ENCODE measurements at regions not wholly inside any gene's neighbourhood (a gene's known extent, or its start where the extent isn't known, plus 50 kb on each side); places are given as distances from the start of the nearest gene placed in this dataset.

DNA sequence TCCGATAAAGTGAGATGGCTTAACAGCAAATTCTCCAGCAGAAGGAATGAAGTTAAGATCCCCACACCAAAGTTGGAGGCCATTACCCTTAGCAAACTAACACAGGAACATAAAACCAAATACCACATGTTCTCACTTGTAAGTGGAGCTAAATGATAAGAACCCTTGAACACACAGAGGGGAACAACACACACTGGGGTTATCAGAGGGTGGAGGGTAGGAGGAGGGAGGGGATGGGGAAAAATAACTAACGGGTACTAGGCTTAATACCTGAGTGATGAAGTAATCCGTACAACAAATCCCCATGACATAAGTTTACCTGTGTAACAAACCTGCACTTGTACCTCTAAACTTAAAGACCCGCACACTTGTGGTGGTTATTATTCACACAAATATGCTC lies 240.4 kb upstream of the NAV3 start:
- DNase-seq (ENCODE audit: low read depth): no peak
- no peak overlapping the region for H3K4me3 ChIP-seq (replicated peaks; ENCODE audit: low read depth, low read length)
- TF ChIP-seq, protein P1, sequence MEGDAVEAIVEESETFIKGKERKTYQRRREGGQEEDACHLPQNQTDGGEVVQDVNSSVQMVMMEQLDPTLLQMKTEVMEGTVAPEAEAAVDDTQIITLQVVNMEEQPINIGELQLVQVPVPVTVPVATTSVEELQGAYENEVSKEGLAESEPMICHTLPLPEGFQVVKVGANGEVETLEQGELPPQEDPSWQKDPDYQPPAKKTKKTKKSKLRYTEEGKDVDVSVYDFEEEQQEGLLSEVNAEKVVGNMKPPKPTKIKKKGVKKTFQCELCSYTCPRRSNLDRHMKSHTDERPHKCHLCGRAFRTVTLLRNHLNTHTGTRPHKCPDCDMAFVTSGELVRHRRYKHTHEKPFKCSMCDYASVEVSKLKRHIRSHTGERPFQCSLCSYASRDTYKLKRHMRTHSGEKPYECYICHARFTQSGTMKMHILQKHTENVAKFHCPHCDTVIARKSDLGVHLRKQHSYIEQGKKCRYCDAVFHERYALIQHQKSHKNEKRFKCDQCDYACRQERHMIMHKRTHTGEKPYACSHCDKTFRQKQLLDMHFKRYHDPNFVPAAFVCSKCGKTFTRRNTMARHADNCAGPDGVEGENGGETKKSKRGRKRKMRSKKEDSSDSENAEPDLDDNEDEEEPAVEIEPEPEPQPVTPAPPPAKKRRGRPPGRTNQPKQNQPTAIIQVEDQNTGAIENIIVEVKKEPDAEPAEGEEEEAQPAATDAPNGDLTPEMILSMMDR (IDR thresholded peaks at IDR 0.05; ENCODE audit: low read length, missing control alignments): no peak

DNA sequence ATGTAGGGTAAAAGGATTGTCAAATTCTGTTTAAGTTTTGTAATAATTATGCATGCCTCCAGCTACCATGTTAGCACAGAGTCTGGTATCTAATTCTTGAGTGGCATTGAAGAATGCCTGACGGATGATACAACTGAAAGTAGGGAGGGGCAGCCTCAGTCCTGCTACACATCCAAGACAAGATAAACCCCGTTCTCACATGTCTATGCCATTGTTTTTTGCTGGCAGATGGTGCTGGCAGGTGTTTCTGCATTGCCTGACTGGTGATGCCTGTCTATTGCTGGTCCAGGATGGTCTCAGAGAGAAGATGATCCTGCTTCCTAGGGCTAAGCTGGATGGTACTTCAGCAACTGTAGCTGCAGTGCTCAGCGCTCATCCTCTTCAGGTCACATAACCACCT lies 245.8 kb upstream of the NAV3 start:
- DNase-seq (ENCODE audit: low read depth): no peak
- TF ChIP-seq, protein P1 (IDR thresholded peaks at IDR 0.05; ENCODE audit: low read length, missing control alignments): no peak
- H3K4me3 ChIP-seq (replicated peaks; ENCODE audit: low read depth, low read length): no peak overlapping the region

DNA sequence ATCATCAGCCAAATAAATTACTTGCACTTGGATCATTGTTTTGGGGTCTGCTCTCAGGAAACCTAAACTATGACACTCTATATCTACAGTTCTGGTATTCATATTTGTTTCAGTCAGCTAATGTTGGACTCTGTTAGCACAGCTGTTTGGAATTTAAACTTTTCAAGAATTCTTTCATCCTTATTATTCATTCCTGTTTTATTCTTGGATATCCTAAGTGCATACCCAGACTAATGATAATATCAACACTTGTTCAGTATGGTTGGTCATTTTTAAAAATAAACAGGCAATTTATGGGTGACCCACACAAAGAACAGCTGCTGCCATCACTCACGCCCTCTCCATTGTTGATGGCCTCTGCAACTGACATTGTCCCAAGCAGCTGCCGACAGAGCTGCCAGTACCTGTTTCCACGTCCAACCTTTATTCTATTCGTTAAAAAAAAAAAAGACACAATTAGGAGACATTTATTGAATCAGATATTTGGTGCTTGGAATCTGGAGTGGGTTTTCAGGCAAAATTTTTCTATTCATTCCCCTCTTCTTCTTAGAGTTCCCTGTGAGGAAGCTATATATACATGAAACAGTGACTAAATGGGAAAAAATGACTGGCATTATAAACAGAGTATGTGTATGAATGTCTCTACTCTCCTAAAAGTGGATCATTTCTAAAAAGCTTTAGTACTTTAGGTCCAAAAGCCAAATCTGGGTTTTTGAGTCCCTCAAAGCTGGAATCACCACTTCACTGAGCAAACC lies 252.1 kb upstream of the NAV3 start:
- no peak for DNase-seq (ENCODE audit: low read depth)
- TF ChIP-seq, protein P1 (IDR thresholded peaks at IDR 0.05; ENCODE audit: low read length, missing control alignments): no peak

DNA sequence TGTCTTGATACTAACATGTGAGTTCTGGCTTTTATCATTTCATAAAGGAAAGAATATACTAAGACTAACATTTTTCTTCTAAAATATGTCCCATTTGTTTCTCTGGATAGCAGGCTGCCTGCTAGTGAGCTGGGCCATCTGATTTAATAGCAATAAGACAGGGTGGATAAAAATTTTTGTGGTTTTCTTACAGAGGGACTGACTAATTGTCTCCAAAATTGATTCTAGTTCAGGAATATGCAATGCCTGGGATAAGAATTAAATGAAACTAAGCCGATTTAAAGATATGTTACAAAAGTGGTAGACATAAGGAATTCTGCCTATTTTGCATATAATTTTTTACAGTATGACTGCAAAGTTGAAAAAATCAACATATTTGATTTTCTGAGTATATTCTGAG lies 252.9 kb upstream of the NAV3 start:
- no peak for DNase-seq (ENCODE audit: low read depth)
- H3K4me3 ChIP-seq (replicated peaks; ENCODE audit: low read depth, low read length): no peak overlapping the region
- TF ChIP-seq, protein P1 (IDR thresholded peaks at IDR 0.05; ENCODE audit: low read length, missing control alignments): no peak

More for the DNA sequence above, 252.1 kb upstream of the NAV3 start:
- no peak overlapping the region for H3K4me3 ChIP-seq (replicated peaks; ENCODE audit: low read depth, low read length)

DNA sequence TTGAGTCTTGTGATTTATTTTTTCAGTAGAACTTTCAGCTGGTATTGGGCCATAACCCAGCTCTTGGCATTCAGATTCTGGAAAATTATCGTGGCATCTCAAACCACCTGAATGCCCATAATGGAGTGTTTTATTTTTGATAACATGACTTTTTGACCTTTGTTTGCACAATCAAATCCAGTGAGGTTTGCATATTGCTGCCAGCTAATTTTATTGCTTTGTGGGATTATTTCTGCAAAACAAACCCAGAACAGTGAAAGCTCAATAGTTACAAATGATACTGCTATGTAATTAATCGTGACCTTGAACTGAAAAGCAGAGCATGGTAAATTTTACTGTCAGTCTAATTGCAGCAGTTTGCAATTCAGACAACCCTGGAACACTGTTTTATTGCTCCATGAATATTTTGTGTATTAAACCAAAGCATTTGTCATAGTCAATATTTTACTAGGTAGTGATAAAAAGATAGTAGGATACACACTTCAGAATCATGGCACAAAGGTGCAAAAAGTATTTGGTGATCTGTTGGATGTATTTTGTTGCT lies 255.2 kb upstream of the NAV3 start:
- TF ChIP-seq, protein P1 (IDR thresholded peaks at IDR 0.05; ENCODE audit: low read length, missing control alignments): no peak
- no peak for DNase-seq (ENCODE audit: low read depth)

DNA sequence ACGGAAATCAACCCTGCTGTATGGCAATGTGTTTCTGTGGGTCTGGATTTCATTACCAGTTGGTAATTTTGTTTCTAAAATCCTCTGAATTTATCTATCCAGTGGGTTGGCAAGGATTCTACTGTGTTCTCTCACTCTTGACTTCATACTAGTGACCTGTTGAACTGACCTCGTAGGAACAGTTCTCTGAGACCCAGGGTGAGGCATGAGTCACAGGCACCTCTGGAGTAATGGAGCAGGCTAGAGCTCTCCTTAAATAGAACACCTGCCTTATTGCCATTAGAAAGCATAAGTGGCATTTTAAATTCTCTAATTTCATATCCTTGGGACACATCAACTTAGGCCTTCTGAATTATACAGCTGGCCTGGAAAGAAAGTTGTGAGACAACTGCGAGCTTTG lies 258.3 kb upstream of the NAV3 start:
- DNase-seq (ENCODE audit: low read depth): no peak
- H3K4me3 ChIP-seq (replicated peaks; ENCODE audit: low read depth, low read length): no peak overlapping the region
- TF ChIP-seq, protein P1 (IDR thresholded peaks at IDR 0.05; ENCODE audit: low read length, missing control alignments): no peak

More for the DNA sequence above, 255.2 kb upstream of the NAV3 start:
- H3K4me3 ChIP-seq (replicated peaks; ENCODE audit: low read depth, low read length): no peak overlapping the region

DNA sequence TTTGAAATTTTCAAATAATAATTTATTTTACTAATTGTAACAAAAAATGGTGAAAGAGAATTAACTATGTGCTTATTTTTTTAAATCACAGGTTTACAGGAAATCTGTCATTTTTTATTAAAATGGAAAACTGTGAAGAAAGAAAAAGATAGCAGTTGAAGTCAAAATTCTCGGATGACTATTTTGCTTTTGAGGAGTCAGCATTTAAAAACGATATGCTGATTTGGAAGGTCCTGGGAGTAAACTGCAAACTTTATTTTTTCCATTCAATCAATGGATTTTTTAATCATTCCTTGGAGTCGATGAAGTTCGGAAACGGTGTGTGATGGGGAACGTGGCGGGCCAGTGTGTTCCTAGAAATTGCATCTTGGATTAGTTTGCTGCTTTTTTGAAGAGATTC lies 258.9 kb upstream of the NAV3 start:
- TF ChIP-seq, protein P1 (IDR thresholded peaks at IDR 0.05; ENCODE audit: low read length, missing control alignments): no peak
- H3K4me3 ChIP-seq (replicated peaks; ENCODE audit: low read depth, low read length): no peak overlapping the region
- DNase-seq (ENCODE audit: low read depth): no peak

Measured in fibroblast of pulmonary artery (primary cell).